Loucy (cell line): ENCODE measurements at regions not wholly inside any gene's neighbourhood (a gene's known extent, or its start where the extent isn't known, plus 50 kb on each side); places are given as distances from the start of the nearest gene placed in this dataset.

Experiments
- H2AFZ ChIP-seq: fragments of 200-600 bp; sonication (generic); 2 replicates; pipeline ENCODE4 v1.6.0; 2016; ENCODE audit warnings: antibody characterized with exemption, mild to moderate bottlenecking, low read length, moderate library complexity
- H3F3A ChIP-seq: fragments of 200-600 bp; 2 replicates; pipeline ENCODE4 v1.6.0; 2016; ENCODE audit warnings: antibody characterized with exemption, low read depth, mild to moderate bottlenecking
- H3K27me3 ChIP-seq: fragments of 200-600 bp; sonication (generic); 2 replicates; pipeline ENCODE4 v1.6.1; 2014; ENCODE audit warnings: low read length, mild to moderate bottlenecking; ENCODE audit not compliant: insufficient read depth, poor library complexity, severe bottlenecking
- H3K36me3 ChIP-seq: fragments of 200-600 bp; sonication (generic); 2 replicates; pipeline ENCODE4 v1.6.1; 2016; ENCODE audit warnings: low read length; ENCODE audit not compliant: insufficient read depth
- H3K4me1 ChIP-seq: fragments of 200-600 bp; sonication (generic); 2 replicates; pipeline ENCODE4 v1.5.1; 2014; ENCODE audit warnings: low read length, mild to moderate bottlenecking; ENCODE audit not compliant: insufficient read depth, poor library complexity, severe bottlenecking
- H3K4me2 ChIP-seq: fragments of 200-600 bp; sonication (generic); 2 replicates; pipeline ENCODE4 v1.6.0; 2014; ENCODE audit warnings: antibody characterized with exemption, low read length, low read depth, mild to moderate bottlenecking; ENCODE audit not compliant: poor library complexity, severe bottlenecking
- H3K4me3 ChIP-seq: fragments of 200-600 bp; sonication (generic); 2 replicates; pipeline ENCODE4 v1.5.1; 2014; ENCODE audit warnings: low read length, mild to moderate bottlenecking, mixed read lengths; ENCODE audit not compliant: poor library complexity, severe bottlenecking
- H3K79me2 ChIP-seq: fragments of 200-600 bp; sonication (generic); 2 replicates; pipeline ENCODE4 v1.6.1; 2014; ENCODE audit warnings: low read length; ENCODE audit not compliant: insufficient read depth
- H3K9ac ChIP-seq: fragments of 200-600 bp; sonication (generic); 2 replicates; pipeline ENCODE4 v1.6.0; 2014; ENCODE audit warnings: mild to moderate bottlenecking, low read depth, low read length, moderate library complexity; ENCODE audit not compliant: poor library complexity, severe bottlenecking
- H3K9me2 ChIP-seq: fragments of 200-600 bp; sonication (generic); replicated peaks from 2 replicates; pipeline ENCODE4 v1.6.1; 2016; ENCODE audit warnings: low read depth, low read length, mixed read lengths
- H3K9me3 ChIP-seq: fragments of 200-600 bp; sonication (generic); 2 replicates; pipeline ENCODE4 v1.6.1; 2014; ENCODE audit warnings: mild to moderate bottlenecking, antibody characterized with exemption, low read length, low read depth; ENCODE audit not compliant: insufficient read depth
- H4K20me1 ChIP-seq: fragments of 200-600 bp; sonication (generic); 2 replicates; pipeline ENCODE4 v1.6.0; 2014; ENCODE audit warnings: antibody characterized with exemption, low read length, mild to moderate bottlenecking; ENCODE audit not compliant: insufficient read depth, poor library complexity, severe bottlenecking
- CTCF ChIP-seq: fragments of 200-600 bp; sonication (generic); conservative IDR thresholded peaks from 2 replicates; pipeline ENCODE4 v1.5.1; 2014; ENCODE audit warnings: mild to moderate bottlenecking, antibody characterized with exemption, low read length
- EZH2phosphoT487 ChIP-seq: fragments of 200-600 bp; IDR thresholded peaks from 2 replicates; pipeline ENCODE4 v1.6.1; 2018; ENCODE audit warnings: antibody characterized with exemption, mild to moderate bottlenecking, moderate library complexity, borderline replicate concordance

GRCh38 chr2:144277622-144278354 is 242.1 kb downstream of the ZEB2 start:
- no peaks in the 10 kb centered on the region for H3K36me3 ChIP-seq
- no peak overlapping the region; the same call in 1 of the 2 replicates for H2AFZ ChIP-seq
- peaks cover 32% of the 10 kb centered on the region for H3K4me1 ChIP-seq
- no peaks in the 10 kb centered on the region for H4K20me1 ChIP-seq
- H3K27me3 ChIP-seq: no peaks in the 10 kb centered on the region
- no peaks in the 10 kb centered on the region for H3K9me2 ChIP-seq
- no peak overlapping the region for H3K9ac ChIP-seq
- H3K4me3 ChIP-seq: no peak overlapping the region
- no peak overlapping the region for H3K4me2 ChIP-seq
- H3K79me2 ChIP-seq: peaks cover 16% of the 10 kb centered on the region; the same call in 1 of the 2 replicates
- no peaks in the 10 kb centered on the region for H3K9me3 ChIP-seq
- TF ChIP-seq CTCF: no peak
- no peak for TF ChIP-seq EZH2phosphoT487
- H3F3A ChIP-seq: no peaks in the 10 kb centered on the region

DNA sequence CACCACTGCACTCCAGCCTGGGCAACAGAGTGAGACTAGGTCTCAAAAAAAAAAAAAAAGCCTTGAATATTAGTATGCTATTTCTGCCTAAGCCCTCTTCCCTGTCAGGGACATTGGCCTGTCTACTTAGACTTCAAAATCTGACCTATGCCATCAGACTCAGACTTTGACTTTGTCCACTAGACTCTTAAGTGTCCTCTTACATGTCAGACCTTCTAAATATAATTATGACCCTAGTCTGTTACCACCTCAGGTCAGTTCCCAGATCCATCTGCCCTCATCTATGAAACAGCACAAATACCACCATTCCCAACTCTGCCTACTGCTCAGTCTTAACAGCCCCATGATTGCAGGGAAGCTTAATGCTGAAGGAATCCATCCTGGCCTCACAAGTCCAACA is 244.6 kb downstream of the ZEB2 start:
- H2AFZ ChIP-seq: no peak overlapping the region
- H3K27me3 ChIP-seq: no peaks in the 10 kb centered on the region
- H3K9me2 ChIP-seq: no peaks in the 10 kb centered on the region
- H3K9ac ChIP-seq: no peak overlapping the region
- H3K4me2 ChIP-seq: no peak overlapping the region
- H3F3A ChIP-seq: no peaks in the 10 kb centered on the region
- TF ChIP-seq EZH2phosphoT487 (no peak), CTCF (no peak)
- no peaks in the 10 kb centered on the region for H4K20me1 ChIP-seq
- no peaks in the 10 kb centered on the region for H3K36me3 ChIP-seq
- H3K9me3 ChIP-seq: no peaks in the 10 kb centered on the region
- no peak overlapping the region for H3K4me3 ChIP-seq
- peaks cover 10% of the 10 kb centered on the region; the same call in 1 of the 2 replicates for H3K79me2 ChIP-seq
- peaks cover 21% of the 10 kb centered on the region for H3K4me1 ChIP-seq

DNA sequence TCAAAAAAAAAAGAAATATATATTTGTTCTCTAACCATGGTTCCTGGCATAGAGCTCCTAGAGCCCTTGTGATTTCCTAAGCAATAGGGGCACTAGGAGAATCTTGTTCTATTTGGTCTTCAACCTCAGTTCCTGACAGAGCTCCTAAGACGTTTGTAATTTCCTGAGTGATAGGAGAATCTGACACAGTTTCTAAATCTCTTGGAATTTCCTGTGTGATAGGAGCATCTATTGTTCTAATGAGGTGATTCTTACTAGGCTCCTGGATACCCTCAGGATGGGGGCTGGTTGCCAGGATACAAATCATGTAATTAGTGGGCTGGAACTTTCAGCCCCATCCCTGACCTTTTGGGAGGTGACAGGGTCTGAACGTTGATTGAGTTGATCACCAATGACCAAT is 245.8 kb downstream of the ZEB2 start:
- Histone ChIP-seq H3K4me1 (peaks cover 12% of the 10 kb centered on the region), H3F3A (no peaks in the 10 kb centered on the region), H3K9me2 (no peaks in the 10 kb centered on the region), H3K4me3 (no peak overlapping the region), H3K4me2 (no peak overlapping the region), H3K36me3 (no peaks in the 10 kb centered on the region), H3K9ac (no peak overlapping the region), H2AFZ (no peak overlapping the region), H3K79me2 (no peaks in the 10 kb centered on the region; the same call in 1 of the 2 replicates), H3K9me3 (no peaks in the 10 kb centered on the region), H3K27me3 (no peaks in the 10 kb centered on the region), H4K20me1 (no peaks in the 10 kb centered on the region)
- TF ChIP-seq CTCF (no peak), EZH2phosphoT487 (no peak)
